CD4-positive, alpha-beta T cell treated with Interferon alpha-2 for 1 hour (primary cell): ENCODE measurements at regions not wholly inside any gene's neighbourhood (a gene's known extent, or its start where the extent isn't known, plus 50 kb on each side); places are given as distances from the start of the nearest gene placed in this dataset.

Experiments
- DNase-seq, 2 donors: peaks; one replicate each; pipeline ENCODE4 v3.0.0-alpha.2; 2020 to 2022

GRCh38 chr10:24041834-24042233 is 167.1 kb upstream of the KIAA1217 start:
- no peak for DNase-seq

GRCh38 chr10:24042884-24043283 is 166.1 kb upstream of the KIAA1217 start:
- DNase-seq = no peak

GRCh38 chr10:24046060-24046459 is 162.9 kb upstream of the KIAA1217 start:
- no peak for DNase-seq

- no peak for DNase-seq
Measured at GRCh38 chr10:24047176-24047575, 161.8 kb upstream of the KIAA1217 start.

- no peak for DNase-seq
Measured at GRCh38 chr10:24054421-24054820, 154.5 kb upstream of the KIAA1217 start.

- no peak for DNase-seq
Measured at GRCh38 chr10:24080207-24080606, 128.7 kb upstream of the KIAA1217 start.

GRCh38 chr10:24086296-24087086 is 122.4 kb upstream of the KIAA1217 start:
- no peak for DNase-seq

GRCh38 chr10:24091256-24091655 is 117.7 kb upstream of the KIAA1217 start:
- no peak for DNase-seq

GRCh38 chr10:24096281-24096680 is 112.7 kb upstream of the KIAA1217 start:
- DNase-seq = no peak

- no peak for DNase-seq
Measured at GRCh38 chr10:24097751-24098207, 111.2 kb upstream of the KIAA1217 start.

- DNase-seq = no peak
Measured at GRCh38 chr10:24104895-24105294, 104.0 kb upstream of the KIAA1217 start.

GRCh38 chr10:24113901-24114300 is 95.0 kb upstream of the KIAA1217 start:
- no peak for DNase-seq

- DNase-seq = no peak
Measured at GRCh38 chr10:24114556-24114955, 94.4 kb upstream of the KIAA1217 start.

GRCh38 chr10:24115403-24115802 is 93.5 kb upstream of the KIAA1217 start:
- no peak for DNase-seq

GRCh38 chr10:24118246-24118645 is 90.7 kb upstream of the KIAA1217 start:
- no peak for DNase-seq

- no peak for DNase-seq
Measured at GRCh38 chr10:24119896-24120295, 89.0 kb upstream of the KIAA1217 start.

GRCh38 chr10:24120646-24121045 is 88.3 kb upstream of the KIAA1217 start:
- no peak for DNase-seq

- no peak for DNase-seq
Measured at GRCh38 chr10:24127516-24127915, 81.4 kb upstream of the KIAA1217 start.

GRCh38 chr10:24128066-24128730 is 80.7 kb upstream of the KIAA1217 start:
- no peak for DNase-seq

- DNase-seq = no peak
Measured at GRCh38 chr10:24132741-24133140, 76.2 kb upstream of the KIAA1217 start.

- no peak for DNase-seq
Measured at GRCh38 chr10:24133835-24134234, 75.1 kb upstream of the KIAA1217 start.

- no peak for DNase-seq
Measured at GRCh38 chr10:24136070-24136469, 72.9 kb upstream of the KIAA1217 start.

- DNase-seq = no peak
Measured at GRCh38 chr10:24147321-24147720, 61.6 kb upstream of the KIAA1217 start.

- no peak for DNase-seq
Measured at GRCh38 chr10:24149640-24150039, 59.3 kb upstream of the KIAA1217 start.
